SHP77 treated with DMSO at 0.1 percent for 48 hours (cell line): ENCODE measurements at regions not wholly inside any gene's neighbourhood (a gene's known extent, or its start where the extent isn't known, plus 50 kb on each side); places are given as distances from the start of the nearest gene placed in this dataset.

Experiments used
- DNase-seq: peaks from one replicate; lab custom pipeline; 2025; lab: John Stamatoyannopoulos, UW

- no peak for DNase-seq
Measured at GRCh38 chr1:95431235-95431634, 197.2 kb downstream of the RWDD3 start.

GRCh38 chr1:95435611-95436010, 201.6 kb downstream of the RWDD3 start:
- no peak for DNase-seq

GRCh38 chr1:95437011-95437410, 203.0 kb downstream of the RWDD3 start:
- no peak for DNase-seq

- DNase-seq: no peak
Measured at GRCh38 chr1:95437781-95438180, 203.8 kb downstream of the RWDD3 start.

- no peak for DNase-seq
Measured at GRCh38 chr1:95438218-95438948, 204.4 kb downstream of the RWDD3 start.

GRCh38 chr1:95440511-95440910, 206.5 kb downstream of the RWDD3 start:
- DNase-seq: no peak

GRCh38 chr1:95449516-95449915, 215.5 kb downstream of the RWDD3 start:
- no peak for DNase-seq

- DNase-seq: no peak
Measured at GRCh38 chr1:95451054-95451453, 217.0 kb downstream of the RWDD3 start.

GRCh38 chr1:95451904-95452303, 217.9 kb downstream of the RWDD3 start:
- no peak for DNase-seq

- DNase-seq: no peak
Measured at GRCh38 chr1:95453053-95453452, 219.0 kb downstream of the RWDD3 start.

- DNase-seq: no peak
Measured at GRCh38 chr1:95467036-95467435, 233.0 kb downstream of the RWDD3 start.

- no peak for DNase-seq
Measured at GRCh38 chr1:95475686-95476457, 241.9 kb downstream of the RWDD3 start.

GRCh38 chr1:95496307-95496706, 262.3 kb downstream of the RWDD3 start:
- no peak for DNase-seq

- DNase-seq: no peak
Measured at GRCh38 chr1:95496773-95497172, 262.8 kb downstream of the RWDD3 start.

GRCh38 chr1:95497566-95497965, 263.6 kb downstream of the RWDD3 start:
- no peak for DNase-seq

GRCh38 chr1:95503278-95504030, 269.4 kb downstream of the RWDD3 start:
- DNase-seq: no peak

GRCh38 chr1:95504321-95504720, 270.3 kb downstream of the RWDD3 start:
- no peak for DNase-seq

GRCh38 chr1:95506736-95507414, 272.9 kb downstream of the RWDD3 start:
- no peak for DNase-seq

GRCh38 chr1:95509989-95510388, 276.0 kb downstream of the RWDD3 start:
- DNase-seq: no peak

GRCh38 chr1:95512925-95513324, 278.9 kb downstream of the RWDD3 start:
- no peak for DNase-seq

- no peak for DNase-seq
Measured at GRCh38 chr1:95517506-95517905, 283.5 kb downstream of the RWDD3 start.

- DNase-seq: no peak
Measured at GRCh38 chr1:95518310-95518709, 284.3 kb downstream of the RWDD3 start.
